ENCODE measurements at regions not wholly inside any gene's neighbourhood (a gene's known extent, or its start where the extent isn't known, plus 50 kb on each side); places are given as distances from the start of the nearest gene placed in this dataset.

- no peak overlapping the region for H3K4me3 ChIP-seq (ENCODE audit: severe bottlenecking)
- no peak for TF ChIP-seq CTCF (IDR thresholded peaks at IDR 0.05; ENCODE audit: poor library complexity, severe bottlenecking)
- no peaks in the 10 kb centered on the region for H3K36me3 ChIP-seq (ENCODE audit: low read depth)
- no peak for ATAC-seq (ENCODE audit: low read depth)
- no peak for DNase-seq (ENCODE audit: low spot score)
- H3K27me3 ChIP-seq (ENCODE audit: insufficient read depth, poor library complexity, severe bottlenecking) = no peaks in the 10 kb centered on the region
- no peaks in the 10 kb centered on the region for H3K4me1 ChIP-seq (ENCODE audit: insufficient read depth, poor library complexity, severe bottlenecking)
- H3K9me3 ChIP-seq (ENCODE audit: severe bottlenecking) = no peaks in the 10 kb centered on the region
- H3K27ac ChIP-seq (ENCODE audit: poor library complexity, severe bottlenecking) = no peak overlapping the region
Measured at GRCh38 chr9:117521293-117521692, 106.4 kb upstream of the ASTN2 start.

GRCh38 chr9:117516676-117517632 is 102.1 kb upstream of the ASTN2 start:
- ATAC-seq (ENCODE audit: low read depth) = no peak
- H3K9me3 ChIP-seq (ENCODE audit: severe bottlenecking) = no peaks in the 10 kb centered on the region
- no peak for DNase-seq (ENCODE audit: low spot score)
- no peak overlapping the region for H3K4me3 ChIP-seq (ENCODE audit: severe bottlenecking)
- no peaks in the 10 kb centered on the region for H3K27me3 ChIP-seq (ENCODE audit: insufficient read depth, poor library complexity, severe bottlenecking)
- H3K36me3 ChIP-seq (ENCODE audit: low read depth) = no peaks in the 10 kb centered on the region
- no peak for TF ChIP-seq CTCF (IDR thresholded peaks at IDR 0.05; ENCODE audit: poor library complexity, severe bottlenecking)
- no peaks in the 10 kb centered on the region for H3K4me1 ChIP-seq (ENCODE audit: insufficient read depth, poor library complexity, severe bottlenecking)
- no peak overlapping the region for H3K27ac ChIP-seq (ENCODE audit: poor library complexity, severe bottlenecking)

- Histone ChIP-seq H3K4me3 (ENCODE audit: severe bottlenecking) (no peak overlapping the region), H3K27ac (ENCODE audit: poor library complexity, severe bottlenecking) (no peak overlapping the region), H3K27me3 (ENCODE audit: insufficient read depth, poor library complexity, severe bottlenecking) (no peaks in the 10 kb centered on the region), H3K4me1 (ENCODE audit: insufficient read depth, poor library complexity, severe bottlenecking) (no peaks in the 10 kb centered on the region), H3K36me3 (ENCODE audit: low read depth) (no peaks in the 10 kb centered on the region), H3K9me3 (ENCODE audit: severe bottlenecking) (no peaks in the 10 kb centered on the region)
- no peak for TF ChIP-seq CTCF (IDR thresholded peaks at IDR 0.05; ENCODE audit: poor library complexity, severe bottlenecking)
- DNase-seq (ENCODE audit: low spot score) (no peak), ATAC-seq (ENCODE audit: low read depth) (no peak)
Measured at GRCh38 chr9:117511852-117512481, 97.1 kb upstream of the ASTN2 start.

- Histone ChIP-seq H3K36me3 (ENCODE audit: low read depth) (no peaks in the 10 kb centered on the region), H3K27ac (ENCODE audit: poor library complexity, severe bottlenecking) (no peak overlapping the region)
- DNase-seq (ENCODE audit: low spot score) = no peak
Measured at GRCh38 chr9:117496307-117496706, 81.5 kb upstream of the ASTN2 start.

More at GRCh38 chr9:117496307-117496706, 81.5 kb upstream of the ASTN2 start:
- no peak for TF ChIP-seq CTCF (IDR thresholded peaks at IDR 0.05; ENCODE audit: poor library complexity, severe bottlenecking)
- Histone ChIP-seq H3K4me1 (ENCODE audit: insufficient read depth, poor library complexity, severe bottlenecking) (no peaks in the 10 kb centered on the region), H3K9me3 (ENCODE audit: severe bottlenecking) (no peaks in the 10 kb centered on the region), H3K27me3 (ENCODE audit: insufficient read depth, poor library complexity, severe bottlenecking) (no peaks in the 10 kb centered on the region), H3K4me3 (ENCODE audit: severe bottlenecking) (no peak overlapping the region)
- ATAC-seq (ENCODE audit: low read depth) = no peak

All from RWPE2 (cell line).